B cell (primary cell): ENCODE measurements at regions not wholly inside any gene's neighbourhood (a gene's known extent, or its start where the extent isn't known, plus 50 kb on each side); places are given as distances from the start of the nearest gene placed in this dataset.

Experiments used
- ATAC-seq: fragments of 200-7000 bp; cut with Tn5 transposase; one replicate; pipeline ENCODE4 v1.10.0; 2021; ENCODE audit warnings: low read depth, mild to moderate bottlenecking, moderate number of reproducible peaks, moderate library complexity
- CTCF ChIA-PET: fragments of 350-600 bp; sonication (Branson Sonifier 250); formaldehyde crosslinking; loops from one replicate; lab custom pipeline; 2021; ENCODE audit warnings: antibody characterized with exemption, inconsistent platforms; lab: Charles Lee
- POLR2A ChIA-PET: fragments of 350-600 bp; sonication (Branson Sonifier 250); formaldehyde crosslinking; loops from one replicate; lab custom pipeline; 2021; ENCODE audit warnings: antibody characterized with exemption; lab: Charles Lee
- DNase-seq: peaks from one replicate; pipeline ENCODE4 v3.0.0; 2013
- H2AFZ ChIP-seq: 2 replicates; pipeline ENCODE4 v1.6.1; 2012; ENCODE audit warnings: mild to moderate bottlenecking, low read depth, low read length; ENCODE audit not compliant: insufficient read depth, poor library complexity, severe bottlenecking
- H3K27ac ChIP-seq, 2 donors: 1 replicate in 1 of 2; 2 replicates in 1 of 2; pipeline ENCODE4 v1.5.1; 2012 to 2013; ENCODE audit warnings: low read length in 2 of 2, mild to moderate bottlenecking in 2 of 2, moderate library complexity in 1 of 2
- H3K27me3 ChIP-seq, 4 experiments: fragments of 200-600 bp in 1 of 4; sonication (generic) in 1 of 4; replicated peaks in 1 of 4; 1 replicate in 2 of 4; 2 replicates in 2 of 4; pipeline versions ENCODE4 v1.6.1 to v1.7.0; 2013 to 2016; ENCODE audit warnings: low read length in 3 of 4, mild to moderate bottlenecking in 2 of 4, mixed read lengths in 1 of 4, moderate library complexity in 1 of 4; ENCODE audit not compliant: insufficient read depth in 4 of 4, control insufficient read depth in 3 of 4; ENCODE audit errors: control extremely low read depth in 1 of 4
- H3K36me3 ChIP-seq, 2 experiments: replicated peaks in 1 of 2; 1 replicate in 1 of 2; 2 replicates in 1 of 2; pipeline versions ENCODE4 v1.6.1 to v1.7.1; 2013; ENCODE audit warnings: low read length in 1 of 2; ENCODE audit not compliant: insufficient read depth in 2 of 2, control insufficient read depth in 1 of 2; ENCODE audit errors: control extremely low read depth in 1 of 2, extremely low read depth in 1 of 2
- H3K4me1 ChIP-seq, 2 donors: fragments of 200-600 bp in 1 of 2; sonication (generic) in 1 of 2; 1 replicate in 1 of 2; 2 replicates in 1 of 2; pipeline versions ENCODE4 v1.5.1 to v1.6.1; 2013 to 2017; ENCODE audit warnings: low read length in 2 of 2; ENCODE audit not compliant: control insufficient read depth in 2 of 2, insufficient read depth in 2 of 2
- H3K4me2 ChIP-seq: replicated peaks from 2 replicates; pipeline ENCODE3; 2012; ENCODE audit warnings: mild to moderate bottlenecking, low read depth, low read length; ENCODE audit not compliant: poor library complexity, severe bottlenecking
- H3K4me3 ChIP-seq, 5 experiments: fragments of 200-600 bp in 1 of 5; sonication (generic) in 1 of 5; 1 replicate in 3 of 5; 2 replicates in 2 of 5; pipeline versions ENCODE4 v1.5.1 to v1.7.0; 2011 to 2016; ENCODE audit warnings: low read length in 4 of 5, mild to moderate bottlenecking in 4 of 5, low read depth in 2 of 5, control low read depth in 1 of 5, moderate library complexity in 1 of 5; ENCODE audit not compliant: insufficient read depth in 1 of 5; ENCODE audit errors: control extremely low read depth in 1 of 5, extremely low read depth in 1 of 5
- H3K79me2 ChIP-seq: fragments of 200-600 bp; sonication (generic); one replicate; pipeline ENCODE4 v1.6.0; 2016; ENCODE audit warnings: low read length; ENCODE audit not compliant: control insufficient read depth, insufficient read depth
- H3K9ac ChIP-seq: fragments of 200-600 bp; sonication (generic); 2 replicates; pipeline ENCODE4 v1.6.1; 2017; ENCODE audit warnings: mild to moderate bottlenecking, low read length, moderate library complexity
- H3K9me3 ChIP-seq, 3 donors: one replicate each; pipeline versions ENCODE4 v1.6.1 to v1.7.1; 2013; ENCODE audit warnings: low read length in 2 of 3; ENCODE audit not compliant: control insufficient read depth in 2 of 3, insufficient read depth in 1 of 3; ENCODE audit errors: control extremely low read depth in 1 of 3
- H4K20me1 ChIP-seq: 2 replicates; pipeline ENCODE4 v1.6.0; 2012; ENCODE audit warnings: mild to moderate bottlenecking, low read length; ENCODE audit not compliant: insufficient read depth, control insufficient read depth, poor library complexity, severe bottlenecking
- H3K27ac Mint-ChIP-seq: one replicate; pipeline ENCODE4 v1.8.0; 2021; ENCODE audit warnings: mixed read lengths
- H3K27me3 Mint-ChIP-seq: one replicate; pipeline ENCODE4 v1.8.0; 2021; ENCODE audit warnings: mixed read lengths
- H3K4me1 Mint-ChIP-seq: one replicate; pipeline ENCODE4 v1.8.0; 2021; ENCODE audit warnings: mixed read lengths
- H3K4me3 Mint-ChIP-seq: one replicate; pipeline ENCODE4 v1.8.0; 2021; ENCODE audit warnings: mixed read lengths
- H3K9me3 Mint-ChIP-seq: one replicate; pipeline ENCODE4 v1.8.0; 2022; ENCODE audit warnings: mixed read lengths; ENCODE audit not compliant: insufficient read depth
- CTCF ChIP-seq: fragments of 200-600 bp; IDR thresholded peaks from one replicate; pipeline ENCODE4 v1.8.0; 2022; ENCODE audit warnings: antibody characterized with exemption, mild to moderate bottlenecking
- EZH2 ChIP-seq: IDR thresholded peaks from 2 replicates; pipeline ENCODE4 v1.6.1; 2012; ENCODE audit warnings: borderline replicate concordance, low read depth, mild to moderate bottlenecking, moderate library complexity, low read length; ENCODE audit not compliant: insufficient read depth, poor library complexity, severe bottlenecking
- WGBS: methylation state at CpG from one replicate; pipeline ENCODE4 v1.1.5; 2013; ENCODE audit warnings: missing lambda C conversion rate; ENCODE audit not compliant: insufficient coverage; 5-methylcytosine and 5-hydroxymethylcytosine counted together
- intact Hi-C: fragments of 100-400 bp; cut with micrococcal nuclease; formaldehyde crosslinking; loops from one replicate; pipeline ENCODE4 v1.10.0; 2022

- no peaks in the 10 kb centered on the region for H3K9me3 Mint-ChIP-seq
- no peak overlapping the region for H3K27ac Mint-ChIP-seq
- H3K4me1 Mint-ChIP-seq, result no peaks in the 10 kb centered on the region
- Histone ChIP-seq H3K27ac (no peak overlapping the region), H3K4me1 (no peaks in the 10 kb centered on the region), H2AFZ (no peak overlapping the region), H3K9ac (no peak overlapping the region), H3K27me3 (no peaks in the 10 kb centered on the region), H3K9me3 (peaks cover 0 to 4% (median 0%) of the 10 kb centered on the region in 3 donors), H4K20me1 (no peaks in the 10 kb centered on the region), H3K79me2 (no peaks in the 10 kb centered on the region), H3K36me3 (no peaks in the 10 kb centered on the region), H3K4me2 (no peak overlapping the region), H3K4me3 (no peak overlapping the region)
- ATAC-seq, result no peak
- POLR2A ChIA-PET, result no interaction called here
- no peak overlapping the region for H3K4me3 Mint-ChIP-seq
- H3K27me3 Mint-ChIP-seq, result peaks cover 15% of the 10 kb centered on the region
- WGBS, result 92% methylated on average over 6 of the region's 6 CpGs
- DNase-seq, result no peak
- CTCF ChIA-PET, result no interaction called here
- intact Hi-C loops, result no loop called here
- TF ChIP-seq EZH2 (no peak), CTCF (no peak)
These were observed 309.4 kb upstream of the ZNF32 start for GRCh38 chr10:43958071-43958432.

- peaks cover 0 to 6% (median 0%) of the 10 kb centered on the region in 3 donors for H3K9me3 ChIP-seq
- POLR2A ChIA-PET, result no interaction called here
- no peak overlapping the region for H3K4me2 ChIP-seq
- ATAC-seq (no peak), DNase-seq (no peak)
- H2AFZ ChIP-seq, result no peak overlapping the region
- WGBS, result 83% methylated on average over 6 of the region's 6 CpGs
- H3K27ac ChIP-seq, result no peak overlapping the region
- H3K4me1 Mint-ChIP-seq, result no peaks in the 10 kb centered on the region
- no peaks in the 10 kb centered on the region for H3K9me3 Mint-ChIP-seq
- no peaks in the 10 kb centered on the region for H3K79me2 ChIP-seq
- H3K27ac Mint-ChIP-seq, result no peak overlapping the region
- intact Hi-C loops, result no loop called here
- H3K36me3 ChIP-seq, result no peaks in the 10 kb centered on the region
- H3K27me3 Mint-ChIP-seq, result peaks cover 15% of the 10 kb centered on the region
- H3K4me3 ChIP-seq, result no peak overlapping the region
- no peak overlapping the region for H3K9ac ChIP-seq
- TF ChIP-seq EZH2 (no peak), CTCF (no peak)
- no peaks in the 10 kb centered on the region for H3K27me3 ChIP-seq
- no peaks in the 10 kb centered on the region for H3K4me1 ChIP-seq
- H3K4me3 Mint-ChIP-seq, result no peak overlapping the region
- CTCF ChIA-PET, result no interaction called here
- no peaks in the 10 kb centered on the region for H4K20me1 ChIP-seq
These were observed 308.8 kb upstream of the ZNF32 start for GRCh38 chr10:43957267-43958070.
